PC-9 (cell line): ENCODE measurements at regions not wholly inside any gene's neighbourhood (a gene's known extent, or its start where the extent isn't known, plus 50 kb on each side); places are given as distances from the start of the nearest gene placed in this dataset.

ENCODE experiments used
- EZH2 ChIP-seq: fragments of 200-600 bp; sonication (generic); IDR thresholded peaks from 2 replicates; pipeline ENCODE4 v1.8.0; 2017; ENCODE audit warnings: antibody characterized with exemption, low read depth
- TF ChIP-seq, protein P1 (sequence below): fragments of 200-600 bp; sonication (generic); conservative IDR thresholded peaks from 2 replicates; pipeline ENCODE4 v1.6.1; 2017; ENCODE audit warnings: mixed run types, antibody characterized with exemption, mild to moderate bottlenecking, moderate library complexity

DNA sequence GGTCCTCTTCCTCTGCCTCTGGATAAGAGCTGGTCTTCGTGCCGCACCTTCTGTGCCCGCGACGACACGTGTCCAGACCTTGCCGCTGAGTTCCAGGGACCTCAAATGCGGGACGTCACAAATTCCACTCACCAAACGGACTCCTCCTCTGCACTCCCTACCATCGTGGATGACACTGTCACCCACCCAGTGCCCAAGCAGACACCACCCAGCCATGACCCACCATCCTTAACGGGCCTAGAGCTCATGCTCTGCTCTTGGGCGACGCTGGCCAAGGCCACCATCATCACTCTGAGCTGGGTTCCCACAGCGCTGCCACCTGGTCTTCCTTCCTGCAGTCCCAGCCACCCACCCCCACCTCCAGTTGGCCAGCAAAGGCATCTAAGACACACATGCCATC, 96.4 kb upstream of the RPL38 start:
- TF ChIP-seq, protein P1, sequence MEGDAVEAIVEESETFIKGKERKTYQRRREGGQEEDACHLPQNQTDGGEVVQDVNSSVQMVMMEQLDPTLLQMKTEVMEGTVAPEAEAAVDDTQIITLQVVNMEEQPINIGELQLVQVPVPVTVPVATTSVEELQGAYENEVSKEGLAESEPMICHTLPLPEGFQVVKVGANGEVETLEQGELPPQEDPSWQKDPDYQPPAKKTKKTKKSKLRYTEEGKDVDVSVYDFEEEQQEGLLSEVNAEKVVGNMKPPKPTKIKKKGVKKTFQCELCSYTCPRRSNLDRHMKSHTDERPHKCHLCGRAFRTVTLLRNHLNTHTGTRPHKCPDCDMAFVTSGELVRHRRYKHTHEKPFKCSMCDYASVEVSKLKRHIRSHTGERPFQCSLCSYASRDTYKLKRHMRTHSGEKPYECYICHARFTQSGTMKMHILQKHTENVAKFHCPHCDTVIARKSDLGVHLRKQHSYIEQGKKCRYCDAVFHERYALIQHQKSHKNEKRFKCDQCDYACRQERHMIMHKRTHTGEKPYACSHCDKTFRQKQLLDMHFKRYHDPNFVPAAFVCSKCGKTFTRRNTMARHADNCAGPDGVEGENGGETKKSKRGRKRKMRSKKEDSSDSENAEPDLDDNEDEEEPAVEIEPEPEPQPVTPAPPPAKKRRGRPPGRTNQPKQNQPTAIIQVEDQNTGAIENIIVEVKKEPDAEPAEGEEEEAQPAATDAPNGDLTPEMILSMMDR, result no peak
- TF ChIP-seq EZH2, result no peak
